ENCODE measurements at regions not wholly inside any gene's neighbourhood (a gene's known extent, or its start where the extent isn't known, plus 50 kb on each side); places are given as distances from the start of the nearest gene placed in this dataset.

DNA sequence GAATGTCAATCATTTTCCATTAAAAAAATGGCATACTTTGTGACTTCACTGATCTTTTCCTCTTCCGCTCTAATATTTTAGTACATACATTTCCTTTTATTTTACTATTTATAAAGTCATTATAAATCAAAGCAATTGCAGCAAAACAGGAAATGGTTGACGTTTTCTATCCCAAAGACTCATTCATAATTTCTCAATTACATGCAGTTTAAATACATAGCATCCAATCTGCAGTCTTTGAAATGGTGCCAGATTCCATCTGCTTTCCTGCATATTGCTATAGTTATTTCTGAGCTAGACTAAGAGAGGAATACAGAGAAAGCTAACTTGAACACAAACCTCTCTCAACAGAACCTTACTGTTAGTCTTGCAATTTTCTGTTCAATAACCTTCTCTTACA is 179.8 kb downstream of the ZPLD1 start:
- Mint-ChIP-seq H3K4me1 (ENCODE audit: low read depth) (no peaks in the 10 kb centered on the region), H3K9me3 (no peaks in the 10 kb centered on the region), H3K27me3 (ENCODE audit: insufficient read depth) (peaks cover 1% of the 10 kb centered on the region), H3K27ac (no peak overlapping the region), H3K4me3 (no peak overlapping the region), H3K36me3 (ENCODE audit: low read depth) (no peaks in the 10 kb centered on the region)
- no peak for DNase-seq (ENCODE audit: low spot score)
- intact Hi-C loops (cut with micrococcal nuclease), result no loop called here

DNA sequence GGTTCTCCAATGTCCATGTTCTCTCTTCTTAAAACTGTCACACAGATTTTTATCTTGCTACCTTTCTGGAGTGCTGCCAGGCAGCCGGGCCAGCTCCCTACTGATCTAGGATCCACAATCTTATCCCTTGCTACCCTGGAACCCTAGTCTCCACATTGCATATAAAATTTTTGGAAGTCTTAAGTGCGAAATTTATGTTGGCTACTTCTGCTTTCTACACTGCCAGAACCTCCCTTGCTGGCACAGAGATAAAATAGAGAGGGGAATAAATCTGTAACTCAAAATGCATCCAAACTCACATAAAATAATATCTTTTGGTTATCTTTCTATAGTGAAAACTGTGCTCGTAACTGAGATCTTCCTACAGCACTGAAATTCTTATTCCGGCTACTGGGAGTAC is 182.6 kb downstream of the ZPLD1 start:
- intact Hi-C loops (cut with micrococcal nuclease), result no loop called here
- Mint-ChIP-seq H3K27ac (no peak overlapping the region), H3K4me3 (no peak overlapping the region), H3K4me1 (ENCODE audit: low read depth) (no peaks in the 10 kb centered on the region), H3K27me3 (ENCODE audit: insufficient read depth) (peaks cover 1% of the 10 kb centered on the region), H3K9me3 (no peaks in the 10 kb centered on the region), H3K36me3 (ENCODE audit: low read depth) (no peaks in the 10 kb centered on the region)
- no peak for DNase-seq (ENCODE audit: low spot score)

DNA sequence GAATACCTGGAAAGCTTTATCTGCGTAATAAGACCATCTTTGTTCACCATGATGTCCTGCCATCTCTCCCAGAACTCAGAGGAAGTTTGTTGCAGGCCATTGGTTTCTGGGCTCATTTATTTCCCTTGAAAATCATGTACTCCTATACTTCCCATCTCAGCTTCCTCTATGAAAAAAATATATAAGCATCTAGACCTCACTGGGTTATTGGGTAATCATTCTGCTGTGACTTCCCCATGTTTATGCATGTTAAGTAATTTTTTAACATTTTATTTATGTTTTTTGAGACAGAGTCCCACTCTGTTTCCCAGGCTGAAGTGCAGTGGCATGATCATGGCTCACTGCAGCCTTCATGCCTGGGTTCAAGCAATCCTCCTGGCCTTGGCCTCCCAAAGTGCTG is 184.5 kb downstream of the ZPLD1 start:
- DNase-seq (ENCODE audit: low spot score), result no peak
- H3K36me3 Mint-ChIP-seq (ENCODE audit: low read depth), result no peaks in the 10 kb centered on the region
- H3K27ac Mint-ChIP-seq, result no peak overlapping the region
- no peak overlapping the region for H3K4me3 Mint-ChIP-seq
- H3K27me3 Mint-ChIP-seq (ENCODE audit: insufficient read depth), result peaks cover 1% of the 10 kb centered on the region
- H3K4me1 Mint-ChIP-seq (ENCODE audit: low read depth), result no peaks in the 10 kb centered on the region
- no peaks in the 10 kb centered on the region for H3K9me3 Mint-ChIP-seq
- intact Hi-C loops (cut with micrococcal nuclease), result no loop called here

DNA sequence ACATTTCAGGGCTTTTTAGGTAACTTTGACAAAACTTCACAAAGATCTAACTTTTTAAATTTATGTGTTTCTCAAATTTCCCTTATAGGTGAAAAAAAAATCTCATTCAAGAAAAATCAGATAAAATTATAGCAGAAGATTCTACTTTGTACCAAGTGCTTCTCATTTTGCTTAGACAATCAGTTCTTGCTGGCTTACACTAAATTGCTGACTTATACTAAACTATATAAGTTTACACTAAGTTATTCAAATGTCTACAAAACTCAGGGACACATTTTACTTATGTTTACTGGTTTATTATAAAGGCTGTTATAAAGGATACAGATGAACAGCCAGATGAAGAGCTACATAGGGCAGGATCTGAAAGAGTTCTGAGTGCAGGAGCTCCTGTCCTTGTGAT is 195.1 kb downstream of the ZPLD1 start:
- no peak overlapping the region for H3K27ac Mint-ChIP-seq
- no peaks in the 10 kb centered on the region for H3K9me3 Mint-ChIP-seq
- H3K4me3 Mint-ChIP-seq, result no peak overlapping the region
- H3K4me1 Mint-ChIP-seq (ENCODE audit: low read depth), result no peaks in the 10 kb centered on the region
- no peak for DNase-seq (ENCODE audit: low spot score)
- intact Hi-C loops (cut with micrococcal nuclease), result no loop called here
- no peaks in the 10 kb centered on the region for H3K36me3 Mint-ChIP-seq (ENCODE audit: low read depth)
- H3K27me3 Mint-ChIP-seq (ENCODE audit: insufficient read depth), result no peaks in the 10 kb centered on the region

DNA sequence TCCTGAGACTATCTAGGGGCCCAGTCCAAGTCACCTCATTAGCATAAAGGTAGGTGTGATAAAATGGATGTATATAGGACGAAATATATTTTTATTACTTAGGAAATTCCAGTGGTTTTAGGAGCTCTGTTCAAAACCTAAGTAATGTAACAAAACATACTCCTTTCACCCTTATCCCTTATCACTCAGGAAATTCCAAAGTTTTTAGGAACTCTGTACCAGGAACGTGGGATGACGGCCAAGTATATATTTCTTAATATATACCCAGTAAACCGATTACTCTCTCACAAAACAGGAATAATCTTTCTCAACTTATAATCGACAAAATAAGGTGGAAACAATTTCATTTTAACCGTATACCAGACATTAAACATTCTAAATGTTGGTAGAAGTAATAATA is 195.7 kb downstream of the ZPLD1 start:
- no peaks in the 10 kb centered on the region for H3K4me1 Mint-ChIP-seq (ENCODE audit: low read depth)
- no peaks in the 10 kb centered on the region for H3K27me3 Mint-ChIP-seq (ENCODE audit: insufficient read depth)
- DNase-seq (ENCODE audit: low spot score), result no peak
- no peak overlapping the region for H3K4me3 Mint-ChIP-seq
- intact Hi-C loops (cut with micrococcal nuclease), result no loop called here
- H3K9me3 Mint-ChIP-seq, result no peaks in the 10 kb centered on the region
- no peaks in the 10 kb centered on the region for H3K36me3 Mint-ChIP-seq (ENCODE audit: low read depth)
- H3K27ac Mint-ChIP-seq, result no peak overlapping the region

DNA sequence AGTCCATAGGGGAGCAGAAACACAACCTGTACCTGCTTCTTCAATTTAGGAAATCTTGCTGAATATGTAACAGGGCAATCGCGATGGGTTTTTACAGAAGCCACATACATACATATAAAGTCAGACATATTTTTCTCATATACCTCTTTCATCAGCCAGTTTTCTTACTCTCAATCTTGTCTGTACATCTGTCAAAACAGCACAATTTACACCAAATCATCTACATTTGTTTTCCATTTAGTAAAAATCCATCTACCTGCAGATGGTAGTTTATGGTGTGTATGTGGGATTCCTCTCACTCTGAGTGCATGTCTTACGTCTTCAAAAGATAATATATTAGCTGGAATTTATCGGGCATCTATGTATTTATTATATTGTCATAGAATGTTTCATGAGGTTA is 208.7 kb downstream of the ZPLD1 start:
- H3K4me3 Mint-ChIP-seq, result no peak overlapping the region
- intact Hi-C loops (cut with micrococcal nuclease), result no loop called here
- no peak for DNase-seq (ENCODE audit: low spot score)
- H3K27ac Mint-ChIP-seq, result no peak overlapping the region
- no peaks in the 10 kb centered on the region for H3K4me1 Mint-ChIP-seq (ENCODE audit: low read depth)
- H3K9me3 Mint-ChIP-seq, result no peaks in the 10 kb centered on the region
- H3K27me3 Mint-ChIP-seq (ENCODE audit: insufficient read depth), result peaks cover 3% of the 10 kb centered on the region
- no peaks in the 10 kb centered on the region for H3K36me3 Mint-ChIP-seq (ENCODE audit: low read depth)

DNA sequence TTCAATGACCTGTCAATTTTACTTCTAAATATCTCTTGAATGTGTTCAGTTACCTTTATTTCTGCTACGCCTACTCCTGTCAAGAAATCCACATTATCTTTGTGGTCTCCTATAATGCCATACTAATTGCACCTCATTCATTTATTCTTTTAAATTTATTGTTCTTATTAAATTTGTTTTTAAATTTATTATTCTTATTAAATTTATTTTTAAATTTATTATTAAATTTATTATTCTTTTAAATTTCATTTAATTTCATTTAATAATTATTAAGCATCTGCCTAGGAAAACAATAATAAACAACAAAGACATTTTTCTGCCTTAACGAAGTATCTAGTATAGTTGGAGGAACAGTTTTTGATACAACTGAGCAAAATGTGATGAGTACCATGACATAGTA is 211.7 kb downstream of the ZPLD1 start:
- no peaks in the 10 kb centered on the region for H3K36me3 Mint-ChIP-seq (ENCODE audit: low read depth)
- no peak overlapping the region for H3K27ac Mint-ChIP-seq
- H3K9me3 Mint-ChIP-seq, result no peaks in the 10 kb centered on the region
- H3K27me3 Mint-ChIP-seq (ENCODE audit: insufficient read depth), result peaks cover 2% of the 10 kb centered on the region
- DNase-seq (ENCODE audit: low spot score), result no peak
- intact Hi-C loops (cut with micrococcal nuclease), result no loop called here
- H3K4me3 Mint-ChIP-seq, result no peak overlapping the region
- H3K4me1 Mint-ChIP-seq (ENCODE audit: low read depth), result no peaks in the 10 kb centered on the region

DNA sequence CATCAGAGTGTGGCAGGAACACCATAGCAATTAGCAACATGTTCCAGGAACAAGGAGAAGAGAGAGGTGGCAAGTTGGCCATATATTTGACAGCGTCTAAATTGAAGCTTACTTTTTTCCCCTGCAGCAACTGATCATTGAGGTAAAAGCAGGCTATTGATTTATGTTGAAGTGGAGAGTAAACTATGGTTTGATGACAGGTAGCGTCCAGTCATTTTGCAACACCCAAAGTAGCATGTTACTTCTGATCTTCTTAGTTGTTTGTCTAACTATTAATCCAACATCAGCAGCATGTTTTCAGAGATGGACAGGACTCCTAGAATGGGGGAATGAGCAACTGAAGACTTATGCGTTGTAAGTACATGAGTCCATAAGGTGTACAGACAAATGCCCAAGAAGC is 225.8 kb downstream of the ZPLD1 start:
- intact Hi-C loops (cut with micrococcal nuclease), result no loop called here
- Mint-ChIP-seq H3K36me3 (ENCODE audit: low read depth) (no peaks in the 10 kb centered on the region), H3K4me1 (ENCODE audit: low read depth) (no peaks in the 10 kb centered on the region), H3K4me3 (no peak overlapping the region), H3K9me3 (no peaks in the 10 kb centered on the region), H3K27me3 (ENCODE audit: insufficient read depth) (no peaks in the 10 kb centered on the region), H3K27ac (no peak overlapping the region)
- DNase-seq (ENCODE audit: low spot score), result no peak

DNA sequence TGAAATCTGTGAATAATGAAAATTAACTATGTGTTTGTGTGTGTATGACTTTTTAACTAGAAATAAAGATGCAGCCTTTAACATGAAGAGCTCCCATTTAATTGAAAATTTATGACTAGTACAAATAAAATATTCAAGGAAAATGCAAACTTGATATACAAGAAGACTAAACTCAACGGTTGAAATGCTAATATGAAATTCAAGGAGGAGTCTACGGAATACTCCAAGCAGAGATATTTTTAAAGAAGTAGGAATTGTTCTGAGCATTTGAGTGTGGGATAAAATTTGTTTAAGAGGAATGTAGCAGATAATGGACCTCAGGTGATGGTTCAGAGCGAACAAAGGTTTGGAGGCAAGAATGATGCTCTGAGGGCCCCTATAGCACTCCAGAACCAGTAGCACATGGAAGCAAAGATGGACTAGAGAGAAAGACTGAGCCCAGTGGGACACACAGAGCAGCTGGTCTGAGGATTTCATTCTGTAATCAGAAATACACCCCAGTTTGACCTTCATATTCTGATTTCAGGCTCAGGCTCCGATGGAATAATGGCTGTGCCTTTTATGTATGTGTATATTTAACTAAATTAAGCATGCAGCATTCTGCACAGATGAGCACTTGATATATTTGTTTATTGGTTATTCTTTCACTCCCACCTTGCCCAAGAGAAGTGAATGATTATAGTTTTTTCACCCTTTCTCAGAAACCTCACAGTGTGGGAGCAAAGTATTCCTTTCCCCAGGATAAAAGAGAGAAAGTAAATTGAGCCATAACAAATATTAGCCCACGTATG is 227.1 kb downstream of the ZPLD1 start:
- H3K9me3 Mint-ChIP-seq, result no peaks in the 10 kb centered on the region
- H3K27ac Mint-ChIP-seq, result no peak overlapping the region
- no peaks in the 10 kb centered on the region for H3K4me1 Mint-ChIP-seq (ENCODE audit: low read depth)
- H3K4me3 Mint-ChIP-seq, result no peak overlapping the region
- intact Hi-C loops (cut with micrococcal nuclease), result no loop called here
- H3K27me3 Mint-ChIP-seq (ENCODE audit: insufficient read depth), result no peaks in the 10 kb centered on the region
- no peak for DNase-seq (ENCODE audit: low spot score)
- no peaks in the 10 kb centered on the region for H3K36me3 Mint-ChIP-seq (ENCODE audit: low read depth)

DNA sequence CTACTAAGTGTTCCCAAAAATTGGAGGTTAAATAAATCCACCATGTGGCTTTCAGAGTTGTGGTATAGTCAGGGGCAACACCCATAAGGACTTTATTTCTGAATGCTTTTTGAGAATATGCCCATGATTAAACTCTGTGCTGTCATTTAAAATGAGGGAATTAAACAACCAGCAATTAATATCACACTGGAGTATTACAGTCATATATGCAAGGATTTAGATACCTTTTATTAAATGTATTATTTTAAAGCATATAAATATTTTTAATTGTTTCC is 227.6 kb downstream of the ZPLD1 start:
- H3K36me3 Mint-ChIP-seq (ENCODE audit: low read depth), result no peaks in the 10 kb centered on the region
- intact Hi-C loops (cut with micrococcal nuclease), result no loop called here

DNA sequence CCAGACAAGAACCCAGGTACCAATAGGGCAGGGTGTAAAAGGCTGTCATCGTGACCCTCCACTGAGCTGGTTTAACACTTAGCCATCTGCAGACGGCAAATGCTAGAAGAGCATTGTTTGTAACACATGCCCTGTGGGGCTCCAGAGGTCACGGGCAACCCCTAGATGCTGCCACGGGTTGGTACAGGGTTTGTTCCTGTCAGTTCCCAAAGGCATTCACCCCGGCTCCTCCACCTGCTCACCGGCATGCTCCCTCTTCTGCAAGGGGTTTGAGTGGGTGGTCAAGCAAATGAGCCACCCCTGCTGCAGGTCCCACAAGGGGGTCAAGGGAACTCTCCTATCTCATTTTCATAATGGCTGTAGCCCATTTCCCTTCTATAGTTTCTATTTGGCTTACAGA is 229.3 kb downstream of the ZPLD1 start:
- intact Hi-C loops (cut with micrococcal nuclease), result no loop called here
- no peaks in the 10 kb centered on the region for H3K4me1 Mint-ChIP-seq (ENCODE audit: low read depth)
- no peak overlapping the region for H3K4me3 Mint-ChIP-seq
- no peaks in the 10 kb centered on the region for H3K27me3 Mint-ChIP-seq (ENCODE audit: insufficient read depth)
- H3K9me3 Mint-ChIP-seq, result no peaks in the 10 kb centered on the region
- H3K27ac Mint-ChIP-seq, result no peak overlapping the region
- no peaks in the 10 kb centered on the region for H3K36me3 Mint-ChIP-seq (ENCODE audit: low read depth)
- no peak for DNase-seq (ENCODE audit: low spot score)

More for the DNA sequence above, 227.6 kb downstream of the ZPLD1 start:
- Mint-ChIP-seq H3K4me3 (no peak overlapping the region), H3K4me1 (ENCODE audit: low read depth) (no peaks in the 10 kb centered on the region), H3K9me3 (no peaks in the 10 kb centered on the region), H3K27ac (no peak overlapping the region), H3K27me3 (ENCODE audit: insufficient read depth) (no peaks in the 10 kb centered on the region)
- no peak for DNase-seq (ENCODE audit: low spot score)

DNA sequence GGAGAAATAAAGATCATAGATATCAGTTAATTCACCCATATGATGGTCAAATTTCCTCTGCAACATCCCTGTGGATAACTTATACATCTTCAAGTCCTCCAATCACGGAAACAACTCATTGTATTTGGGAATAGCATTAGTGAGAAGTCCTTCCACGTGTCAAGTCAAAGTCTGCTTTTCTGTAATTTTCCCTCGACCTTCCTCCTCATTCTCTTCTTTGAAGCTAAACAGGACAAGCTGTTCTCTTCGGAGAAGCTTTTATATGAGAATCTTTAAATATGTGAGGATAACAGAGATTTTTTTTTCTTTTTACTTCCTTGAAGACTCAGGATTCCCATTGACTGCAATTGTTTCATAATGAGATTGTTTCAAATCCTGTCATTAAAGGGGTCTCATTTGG is 230.4 kb downstream of the ZPLD1 start:
- Mint-ChIP-seq H3K36me3 (ENCODE audit: low read depth) (no peaks in the 10 kb centered on the region), H3K4me3 (no peak overlapping the region), H3K9me3 (no peaks in the 10 kb centered on the region), H3K4me1 (ENCODE audit: low read depth) (no peaks in the 10 kb centered on the region), H3K27me3 (ENCODE audit: insufficient read depth) (no peaks in the 10 kb centered on the region), H3K27ac (no peak overlapping the region)
- intact Hi-C loops (cut with micrococcal nuclease), result no loop called here
- no peak for DNase-seq (ENCODE audit: low spot score)

DNA sequence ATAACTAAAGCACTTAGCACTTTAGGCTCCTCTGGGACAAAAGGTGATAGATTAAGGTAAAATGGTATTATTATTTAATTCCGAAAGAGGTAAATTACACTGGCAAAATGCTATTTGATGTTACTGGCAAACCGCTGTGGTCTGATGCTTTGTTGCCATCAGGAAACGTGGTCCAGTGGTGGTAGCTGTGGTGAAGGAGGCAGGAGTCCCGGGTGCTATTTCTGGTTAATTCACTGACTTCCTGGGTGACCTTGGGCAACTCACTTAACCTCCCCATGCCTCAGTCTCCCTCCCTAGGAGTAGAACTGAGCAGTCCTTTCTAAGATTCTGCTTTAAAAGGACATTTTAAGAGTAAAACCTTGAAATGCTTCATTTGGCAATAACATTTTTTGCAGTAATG is 233.4 kb downstream of the ZPLD1 start:
- Mint-ChIP-seq H3K36me3 (ENCODE audit: low read depth) (no peaks in the 10 kb centered on the region), H3K27me3 (ENCODE audit: insufficient read depth) (peaks cover 5% of the 10 kb centered on the region), H3K4me3 (no peak overlapping the region), H3K9me3 (no peaks in the 10 kb centered on the region), H3K4me1 (ENCODE audit: low read depth) (no peaks in the 10 kb centered on the region), H3K27ac (no peak overlapping the region)
- DNase-seq (ENCODE audit: low spot score), result no peak
- intact Hi-C loops (cut with micrococcal nuclease), result no loop called here

DNA sequence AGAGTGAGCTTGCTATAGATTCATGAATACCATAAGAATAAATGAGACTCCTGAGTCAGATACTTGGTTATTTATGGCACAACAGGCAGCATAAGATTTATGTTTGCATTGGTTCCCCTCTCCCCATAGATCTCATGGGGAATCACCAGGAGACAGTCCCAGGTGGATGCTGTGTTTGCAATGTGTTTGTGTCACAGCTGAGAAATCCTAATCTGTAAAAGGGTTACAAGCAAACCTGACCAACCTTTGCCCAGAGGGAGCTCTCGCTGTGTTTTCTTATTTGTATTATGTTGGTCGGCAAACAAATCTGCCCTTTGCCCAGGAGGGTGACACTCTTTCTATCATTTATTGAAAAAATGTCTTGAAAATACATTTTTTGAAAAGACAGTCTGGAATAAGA is 236.2 kb downstream of the ZPLD1 start:
- no peak overlapping the region for H3K4me3 Mint-ChIP-seq
- intact Hi-C loops (cut with micrococcal nuclease), result no loop called here
- no peaks in the 10 kb centered on the region for H3K9me3 Mint-ChIP-seq
- H3K27me3 Mint-ChIP-seq (ENCODE audit: insufficient read depth), result peaks cover 9% of the 10 kb centered on the region
- no peaks in the 10 kb centered on the region for H3K4me1 Mint-ChIP-seq (ENCODE audit: low read depth)
- no peak overlapping the region for H3K27ac Mint-ChIP-seq
- DNase-seq (ENCODE audit: low spot score), result no peak
- no peaks in the 10 kb centered on the region for H3K36me3 Mint-ChIP-seq (ENCODE audit: low read depth)
